ENCODE measurements at regions not wholly inside any gene's neighbourhood (a gene's known extent, or its start where the extent isn't known, plus 50 kb on each side); places are given as distances from the start of the nearest gene placed in this dataset.
"Not testable (repeated sequence)": the region's sequence is repeated elsewhere in the genome, so short reads cannot be mapped to it uniquely, and the experiment has no call there.

- DNase-seq (ENCODE audit: low read depth) = no peak
Observed at GRCh38 chr2:59259913-59260312, 1018.8 kb upstream of the FANCL start.

- no peak for DNase-seq (ENCODE audit: low read depth)
Observed at GRCh38 chr2:59256290-59256689, 1015.2 kb upstream of the FANCL start.

- DNase-seq (ENCODE audit: low read depth) = no peak
Observed at GRCh38 chr2:59254279-59254678, 1013.2 kb upstream of the FANCL start.

- DNase-seq (ENCODE audit: low read depth) = no peak
Observed at GRCh38 chr2:59250307-59250677, 1009.2 kb upstream of the FANCL start.

- no peak for DNase-seq (ENCODE audit: low read depth)
Observed at GRCh38 chr2:59249441-59250306, 1008.5 kb upstream of the FANCL start.

GRCh38 chr2:59239146-59239545 lies 998.0 kb upstream of the FANCL start:
- DNase-seq (ENCODE audit: low read depth) = no peak

GRCh38 chr2:59237311-59237710 lies 996.2 kb upstream of the FANCL start:
- DNase-seq (ENCODE audit: low read depth) = no peak

- DNase-seq (ENCODE audit: low read depth) = no peak
Observed at GRCh38 chr2:59236723-59237122, 995.6 kb upstream of the FANCL start.

GRCh38 chr2:59233920-59234319 lies 992.8 kb upstream of the FANCL start:
- DNase-seq (ENCODE audit: low read depth) = no peak

- no peak for DNase-seq (ENCODE audit: low read depth)
Observed at GRCh38 chr2:59233448-59233847, 992.3 kb upstream of the FANCL start.

- DNase-seq (ENCODE audit: low read depth) = no peak
Observed at GRCh38 chr2:59232394-59233165, 991.5 kb upstream of the FANCL start.

- DNase-seq (ENCODE audit: low read depth) = not testable (repeated sequence)
Observed at GRCh38 chr2:59226362-59226761, 985.2 kb upstream of the FANCL start.

GRCh38 chr2:59223742-59224141 lies 982.6 kb upstream of the FANCL start:
- no peak for DNase-seq (ENCODE audit: low read depth)

- no peak for DNase-seq (ENCODE audit: low read depth)
Observed at GRCh38 chr2:59217360-59217759, 976.2 kb upstream of the FANCL start.

- DNase-seq (ENCODE audit: low read depth) = no peak
Observed at GRCh38 chr2:59206361-59206760, 965.2 kb upstream of the FANCL start.

- no peak for DNase-seq (ENCODE audit: low read depth)
Observed at GRCh38 chr2:59204040-59204439, 962.9 kb upstream of the FANCL start.

- DNase-seq (ENCODE audit: low read depth) = no peak
Observed at GRCh38 chr2:59196491-59196890, 955.4 kb upstream of the FANCL start.

GRCh38 chr2:59195851-59196250 lies 954.7 kb upstream of the FANCL start:
- DNase-seq (ENCODE audit: low read depth) = no peak

GRCh38 chr2:59191781-59192180 lies 950.7 kb upstream of the FANCL start:
- no peak for DNase-seq (ENCODE audit: low read depth)

- no peak for DNase-seq (ENCODE audit: low read depth)
Observed at GRCh38 chr2:59190518-59190917, 949.4 kb upstream of the FANCL start.

- DNase-seq (ENCODE audit: low read depth) = no peak
Observed at GRCh38 chr2:59184276-59185020, 943.3 kb upstream of the FANCL start.

GRCh38 chr2:59183070-59183469 lies 941.9 kb upstream of the FANCL start:
- no peak for DNase-seq (ENCODE audit: low read depth)

GRCh38 chr2:59182249-59182648 lies 941.1 kb upstream of the FANCL start:
- peak; percentile 14 for DNase-seq (ENCODE audit: low read depth)
